ENCODE measurements at regions not wholly inside any gene's neighbourhood (a gene's known extent, or its start where the extent isn't known, plus 50 kb on each side); places are given as distances from the start of the nearest gene placed in this dataset.

DNA sequence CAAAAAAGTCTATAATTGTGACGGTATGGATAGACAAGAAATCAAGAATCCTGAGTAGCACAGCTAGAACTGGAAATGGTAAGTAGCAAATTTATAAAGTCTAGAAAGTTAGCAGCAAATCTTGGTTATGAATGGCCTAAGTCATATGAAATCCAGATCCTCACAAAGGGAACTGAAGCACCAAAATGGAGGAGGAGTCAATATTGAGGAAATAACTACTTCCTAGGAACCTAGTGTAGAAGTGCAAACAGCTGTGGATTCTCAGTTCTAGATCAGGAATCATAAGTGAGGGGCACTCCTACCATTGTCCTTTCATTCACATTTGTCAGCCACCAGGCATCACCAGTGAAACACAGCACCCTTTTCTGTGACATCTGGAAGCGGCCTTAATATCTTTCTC, 202.2 kb upstream of the DCN start:
- TF ChIP-seq, protein P1, sequence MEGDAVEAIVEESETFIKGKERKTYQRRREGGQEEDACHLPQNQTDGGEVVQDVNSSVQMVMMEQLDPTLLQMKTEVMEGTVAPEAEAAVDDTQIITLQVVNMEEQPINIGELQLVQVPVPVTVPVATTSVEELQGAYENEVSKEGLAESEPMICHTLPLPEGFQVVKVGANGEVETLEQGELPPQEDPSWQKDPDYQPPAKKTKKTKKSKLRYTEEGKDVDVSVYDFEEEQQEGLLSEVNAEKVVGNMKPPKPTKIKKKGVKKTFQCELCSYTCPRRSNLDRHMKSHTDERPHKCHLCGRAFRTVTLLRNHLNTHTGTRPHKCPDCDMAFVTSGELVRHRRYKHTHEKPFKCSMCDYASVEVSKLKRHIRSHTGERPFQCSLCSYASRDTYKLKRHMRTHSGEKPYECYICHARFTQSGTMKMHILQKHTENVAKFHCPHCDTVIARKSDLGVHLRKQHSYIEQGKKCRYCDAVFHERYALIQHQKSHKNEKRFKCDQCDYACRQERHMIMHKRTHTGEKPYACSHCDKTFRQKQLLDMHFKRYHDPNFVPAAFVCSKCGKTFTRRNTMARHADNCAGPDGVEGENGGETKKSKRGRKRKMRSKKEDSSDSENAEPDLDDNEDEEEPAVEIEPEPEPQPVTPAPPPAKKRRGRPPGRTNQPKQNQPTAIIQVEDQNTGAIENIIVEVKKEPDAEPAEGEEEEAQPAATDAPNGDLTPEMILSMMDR (IDR thresholded peaks at IDR 0.05), result no peak
- TF ChIP-seq POLR2A (IDR thresholded peaks at IDR 0.05) (no peak), POLR2AphosphoS5 (IDR thresholded peaks at IDR 0.05) (no peak)
